Mucosa of descending colon (tissue), 3 donors: ENCODE measurements at regions not wholly inside any gene's neighbourhood (a gene's known extent, or its start where the extent isn't known, plus 50 kb on each side); places are given as distances from the start of the nearest gene placed in this dataset.

Experiments used
- ATAC-seq: fragments of 200-7000 bp; cut with Tn5 transposase; one replicate; pipeline ENCODE4 v1.9.1; 2020; ENCODE audit warnings: mild to moderate bottlenecking, moderate library complexity
- DNase-seq, 3 donors: peaks; one replicate each; pipeline ENCODE4 v3.0.0-alpha.2; 2020
- H3K36me3 ChIP-seq: fragments of 200-600 bp; one replicate; pipeline ENCODE4 v1.8.0; 2021; ENCODE audit warnings: low read depth, mild to moderate bottlenecking
- H3K4me1 ChIP-seq: fragments of 200-600 bp; one replicate; pipeline ENCODE4 v1.8.0; 2021; ENCODE audit warnings: low read depth, mild to moderate bottlenecking
- H3K4me3 ChIP-seq: fragments of 200-600 bp; one replicate; pipeline ENCODE4 v1.8.0; 2021; ENCODE audit warnings: mild to moderate bottlenecking
- H3K9me3 ChIP-seq: fragments of 200-600 bp; one replicate; pipeline ENCODE4 v1.8.0; 2021; ENCODE audit warnings: mild to moderate bottlenecking
- intact Hi-C, 2 donors: fragments of 100-400 bp; cut with DNase I in 1 of 2; cut with micrococcal nuclease in 1 of 2; formaldehyde crosslinking; loops; one replicate each; pipeline versions ENCODE4 v1.11.0 to v1.11.1; 2022; cut with DNase I, micrococcal nuclease
- TF ChIP-seq, protein P1 (sequence below): fragments of 200-600 bp; IDR thresholded peaks from one replicate; pipeline ENCODE4 v1.8.0; 2022; ENCODE audit warnings: antibody characterized with exemption, mild to moderate bottlenecking
- donor health status: DM: no; HTN: no; CAD: no; lungs with moderate emphysema.
- donor health status: DM: no; HTN: no; CAD: no.
- donor health status: DM: no; HTN: yes; CAD: no.

DNA sequence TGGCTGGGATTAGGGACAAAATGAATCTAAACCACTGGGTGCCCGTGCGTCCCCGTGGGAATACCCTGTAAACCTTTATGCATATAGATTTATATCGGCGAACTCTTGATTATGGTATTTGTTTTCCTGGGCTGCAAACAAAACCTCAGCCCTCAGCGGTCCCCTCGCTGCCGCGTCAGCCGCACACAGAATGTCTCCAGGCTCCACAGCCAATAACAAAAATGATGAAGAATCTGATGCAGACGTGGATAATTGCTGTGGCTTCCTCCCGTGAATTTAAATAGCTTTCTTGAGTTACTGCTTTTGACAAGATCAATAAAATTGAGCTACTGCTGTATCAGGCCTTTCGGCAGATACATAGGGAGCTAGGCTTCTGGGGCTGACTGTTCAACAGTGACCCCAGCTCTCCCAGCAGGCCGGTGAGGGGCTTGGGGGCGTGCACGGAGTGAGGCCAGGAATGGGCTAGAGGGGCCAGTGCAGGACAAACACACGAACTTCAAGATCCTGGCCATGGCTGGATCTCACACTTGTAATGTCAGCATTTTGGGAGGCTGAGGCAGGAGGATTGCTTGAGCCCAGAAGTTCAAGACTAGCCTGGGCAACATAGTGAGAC is 125.8 kb upstream of the NCOR2 start:
- Histone ChIP-seq H3K4me1 (no peaks in the 10 kb centered on the region), H3K36me3 (no peaks in the 10 kb centered on the region), H3K9me3 (peaks cover 4% of the 10 kb centered on the region), H3K4me3 (no peak overlapping the region)
- intact Hi-C loops, result no loop called here
- DNase-seq (no peak), ATAC-seq (no peak)
- TF ChIP-seq, protein P1, sequence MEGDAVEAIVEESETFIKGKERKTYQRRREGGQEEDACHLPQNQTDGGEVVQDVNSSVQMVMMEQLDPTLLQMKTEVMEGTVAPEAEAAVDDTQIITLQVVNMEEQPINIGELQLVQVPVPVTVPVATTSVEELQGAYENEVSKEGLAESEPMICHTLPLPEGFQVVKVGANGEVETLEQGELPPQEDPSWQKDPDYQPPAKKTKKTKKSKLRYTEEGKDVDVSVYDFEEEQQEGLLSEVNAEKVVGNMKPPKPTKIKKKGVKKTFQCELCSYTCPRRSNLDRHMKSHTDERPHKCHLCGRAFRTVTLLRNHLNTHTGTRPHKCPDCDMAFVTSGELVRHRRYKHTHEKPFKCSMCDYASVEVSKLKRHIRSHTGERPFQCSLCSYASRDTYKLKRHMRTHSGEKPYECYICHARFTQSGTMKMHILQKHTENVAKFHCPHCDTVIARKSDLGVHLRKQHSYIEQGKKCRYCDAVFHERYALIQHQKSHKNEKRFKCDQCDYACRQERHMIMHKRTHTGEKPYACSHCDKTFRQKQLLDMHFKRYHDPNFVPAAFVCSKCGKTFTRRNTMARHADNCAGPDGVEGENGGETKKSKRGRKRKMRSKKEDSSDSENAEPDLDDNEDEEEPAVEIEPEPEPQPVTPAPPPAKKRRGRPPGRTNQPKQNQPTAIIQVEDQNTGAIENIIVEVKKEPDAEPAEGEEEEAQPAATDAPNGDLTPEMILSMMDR, result no peak

GRCh38 chr12:124692443-124692842 is 125.0 kb upstream of the NCOR2 start:
- Histone ChIP-seq H3K36me3 (no peaks in the 10 kb centered on the region), H3K4me1 (no peaks in the 10 kb centered on the region), H3K4me3 (no peak overlapping the region), H3K9me3 (peaks cover 4% of the 10 kb centered on the region)
- no peak for ATAC-seq
- intact Hi-C loops, result no loop called here
- TF ChIP-seq, protein P1, result no peak
- DNase-seq, result no peak

DNA sequence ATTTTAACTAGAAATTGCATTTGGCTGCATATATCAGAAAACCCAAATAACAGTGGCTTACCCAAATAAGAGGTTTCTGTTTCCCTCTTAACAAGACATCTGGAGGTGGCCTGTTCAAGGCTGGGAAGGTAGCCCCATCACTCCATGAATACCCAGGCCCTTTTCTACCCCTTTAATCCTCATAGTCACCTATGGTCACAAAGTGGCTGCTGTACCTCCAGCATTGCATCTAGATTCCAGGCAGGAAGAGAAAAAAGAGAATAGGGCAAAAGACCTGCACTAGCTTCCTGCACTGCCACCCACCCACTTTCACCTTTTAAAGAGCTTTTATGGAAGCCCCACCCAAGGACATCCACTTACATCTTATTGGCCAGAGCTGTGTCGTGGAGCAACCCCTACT is 124.0 kb upstream of the NCOR2 start:
- DNase-seq (no peak), ATAC-seq (no peak)
- H3K4me1 ChIP-seq, result no peaks in the 10 kb centered on the region
- H3K9me3 ChIP-seq, result peaks cover 4% of the 10 kb centered on the region
- intact Hi-C loops, result no loop called here
- TF ChIP-seq, protein P1, result no peak
- no peaks in the 10 kb centered on the region for H3K36me3 ChIP-seq
- H3K4me3 ChIP-seq, result no peak overlapping the region

DNA sequence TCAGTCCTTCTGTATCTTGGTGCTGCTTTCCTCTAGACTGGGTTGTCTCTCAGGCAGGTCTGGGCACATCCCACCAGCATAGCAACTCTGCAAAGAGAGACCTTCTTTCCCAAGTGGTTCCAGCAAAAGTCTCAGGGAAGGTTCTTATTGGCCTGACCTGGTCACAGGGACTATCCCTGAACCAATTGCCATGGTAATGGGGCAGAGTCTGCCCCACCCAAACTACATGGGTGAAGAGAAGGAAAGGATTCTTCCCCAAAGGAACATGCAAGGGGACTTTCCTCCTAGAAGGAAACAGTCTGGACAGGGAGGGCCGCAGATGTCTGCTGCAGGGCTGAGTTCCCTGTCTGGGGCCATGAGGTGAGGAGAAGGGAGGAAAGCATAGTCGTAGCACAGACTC is 122.2 kb upstream of the NCOR2 start:
- intact Hi-C loops, result no loop called here
- no peak for DNase-seq
- Histone ChIP-seq H3K9me3 (peaks cover 4% of the 10 kb centered on the region), H3K4me3 (no peak overlapping the region), H3K36me3 (no peaks in the 10 kb centered on the region), H3K4me1 (no peaks in the 10 kb centered on the region)
- no peak for ATAC-seq
- TF ChIP-seq, protein P1, result no peak

DNA sequence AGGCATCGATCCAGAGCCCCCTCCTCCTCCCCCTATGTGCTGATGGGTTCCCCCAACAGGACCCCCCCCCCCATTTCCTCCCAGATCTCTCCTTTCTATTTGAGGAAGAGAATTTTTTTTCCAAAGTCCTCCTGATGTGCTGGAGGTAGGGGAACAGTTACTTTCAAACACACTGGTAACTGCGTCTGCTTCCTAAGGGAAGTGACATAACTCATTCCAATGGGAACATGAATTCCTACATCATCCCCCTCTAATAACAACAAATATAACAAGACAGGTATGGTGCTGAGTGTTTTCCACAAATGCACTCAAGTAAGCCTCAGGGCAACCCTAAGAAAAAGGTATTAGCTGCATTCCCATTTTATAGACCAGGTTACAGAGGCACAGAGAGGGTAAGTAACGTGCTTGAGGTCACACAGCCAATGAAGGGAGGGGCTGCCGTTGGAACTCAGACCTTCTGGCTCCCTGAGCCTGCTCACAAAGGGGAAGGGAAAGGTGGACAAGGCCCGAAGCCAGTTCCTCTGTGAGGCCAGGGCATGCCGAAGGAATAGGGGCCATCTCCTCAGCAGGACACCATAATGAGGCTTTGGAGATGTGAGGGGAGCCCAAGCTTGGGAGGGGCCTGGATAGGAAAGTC is 121.1 kb upstream of the NCOR2 start:
- intact Hi-C loops, result no loop called here
- no peaks in the 10 kb centered on the region for H3K4me1 ChIP-seq
- H3K9me3 ChIP-seq, result peaks cover 4% of the 10 kb centered on the region
- no peak for DNase-seq
- ATAC-seq, result no peak
- no peak overlapping the region for H3K4me3 ChIP-seq
- no peaks in the 10 kb centered on the region for H3K36me3 ChIP-seq
- TF ChIP-seq, protein P1, result no peak
